GM19239 (cell line): ENCODE measurements at regions not wholly inside any gene's neighbourhood (a gene's known extent, or its start where the extent isn't known, plus 50 kb on each side); places are given as distances from the start of the nearest gene placed in this dataset.
"Not testable (repeated sequence)": the region's sequence is repeated elsewhere in the genome, so short reads cannot be mapped to it uniquely, and the experiment has no call there.

ENCODE experiments used
- DNase-seq: peaks from one replicate; pipeline ENCODE4 v3.0.0; 2011; ENCODE audit warnings: low spot score; ENCODE audit not compliant: insufficient read length
- FAIRE-seq: peaks from 2 replicates; lab custom pipeline; 2011; peaks lifted over from hg19 to GRCh38; lab: Jason Lieb, UNC

GRCh38 chr21:14009990-14010389 is 200.8 kb downstream of the LIPI start:
- DNase-seq, FAIRE-seq: not testable (repeated sequence)

- FAIRE-seq, result not testable (repeated sequence)
Observed at GRCh38 chr21:14009238-14009981, 201.3 kb downstream of the LIPI start.

GRCh38 chr21:14008436-14008835 is 202.3 kb downstream of the LIPI start:
- FAIRE-seq, DNase-seq: not testable (repeated sequence)

More at GRCh38 chr21:14009238-14009981, 201.3 kb downstream of the LIPI start:
- not testable (repeated sequence) for DNase-seq

GRCh38 chr21:14008006-14008405 is 202.7 kb downstream of the LIPI start:
- FAIRE-seq, DNase-seq: not testable (repeated sequence)

- FAIRE-seq, DNase-seq: not testable (repeated sequence)
Observed at GRCh38 chr21:14006144-14006543, 204.6 kb downstream of the LIPI start.

- DNase-seq, result not testable (repeated sequence)
Observed at GRCh38 chr21:13986996-13987958, 223.5 kb downstream of the LIPI start.

GRCh38 chr21:13985865-13986863 is 224.6 kb downstream of the LIPI start:
- FAIRE-seq, DNase-seq: not testable (repeated sequence)

More at GRCh38 chr21:13986996-13987958, 223.5 kb downstream of the LIPI start:
- not testable (repeated sequence) for FAIRE-seq

- not testable (repeated sequence) for FAIRE-seq, DNase-seq
Observed at GRCh38 chr21:13985137-13985864, 225.5 kb downstream of the LIPI start.

GRCh38 chr21:13984728-13985127 is 226.0 kb downstream of the LIPI start:
- not testable (repeated sequence) for FAIRE-seq, DNase-seq

- not testable (repeated sequence) for DNase-seq, FAIRE-seq
Observed at GRCh38 chr21:13981176-13982087, 229.3 kb downstream of the LIPI start.

GRCh38 chr21:13980115-13980662 is 230.6 kb downstream of the LIPI start:
- peak; percentile 19 for DNase-seq
- not testable (repeated sequence) for FAIRE-seq

GRCh38 chr21:13979608-13980007 is 231.1 kb downstream of the LIPI start:
- not testable (repeated sequence) for DNase-seq, FAIRE-seq

GRCh38 chr21:13974582-13974981 is 236.2 kb downstream of the LIPI start:
- not testable (repeated sequence) for DNase-seq, FAIRE-seq

GRCh38 chr21:13969853-13970252 is 240.9 kb downstream of the LIPI start:
- DNase-seq, FAIRE-seq: not testable (repeated sequence)

GRCh38 chr21:13969002-13969401 is 241.8 kb downstream of the LIPI start:
- not testable (repeated sequence) for FAIRE-seq, DNase-seq

GRCh38 chr21:13963259-13963658 is 247.5 kb downstream of the LIPI start:
- DNase-seq, FAIRE-seq: not testable (repeated sequence)

- DNase-seq (no peak), FAIRE-seq (no peak)
Observed at GRCh38 chr21:13937236-13937635, 273.5 kb downstream of the LIPI start.
